ENCODE measurements at regions not wholly inside any gene's neighbourhood (a gene's known extent, or its start where the extent isn't known, plus 50 kb on each side); places are given as distances from the start of the nearest gene placed in this dataset.

DNA sequence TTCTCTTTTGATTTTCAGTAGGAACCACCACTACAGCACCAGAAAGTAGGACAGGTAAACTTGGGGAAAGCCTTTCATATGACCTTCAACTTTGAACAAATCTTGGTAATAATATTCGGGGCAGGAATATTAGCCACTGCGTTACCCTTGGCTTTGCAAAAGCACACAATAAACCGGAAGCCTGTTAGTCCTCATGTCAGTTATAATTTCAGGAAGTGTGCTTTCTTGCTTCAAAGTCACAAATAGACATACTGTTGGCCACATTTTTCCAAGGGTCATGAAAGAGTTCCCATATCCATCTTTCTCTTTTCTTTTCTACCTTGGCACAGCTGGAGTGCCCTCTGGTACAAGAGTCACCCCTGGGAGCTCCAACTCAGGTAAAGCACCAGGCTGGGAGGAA, 167.2 kb upstream of the CNTN1 start:
- H3K27ac ChIP-seq (ENCODE audit: low read depth in 1 of 2, low read length in 2 of 2) = peak overlapping the region in 1 of 2 donors; percentile 37
- no peaks in the 10 kb centered on the region for H3K9me3 ChIP-seq (replicated peaks in 1 of 2; ENCODE audit: control insufficient read depth in 1 of 2, insufficient read depth in 1 of 2, low read length in 2 of 2)
- DNase-seq = peak in 1 of 3 donors; percentile 3
- WGBS (ENCODE audit: insufficient coverage) = 24% methylated on average over 3 of the region's 3 CpGs
- no peaks in the 10 kb centered on the region for H3K27me3 ChIP-seq (ENCODE audit: control insufficient read depth in 2 of 2, insufficient read depth in 2 of 2, low read length in 2 of 2)
- H3K36me3 ChIP-seq (replicated peaks in 1 of 2; ENCODE audit: control insufficient read depth in 1 of 2, insufficient read depth in 2 of 2, low read length in 2 of 2) = no peaks in the 10 kb centered on the region
- peaks cover 11% of the 10 kb centered on the region for H3K4me1 Mint-ChIP-seq
- no peaks in the 10 kb centered on the region for H3K79me2 ChIP-seq (ENCODE audit: insufficient read depth, low read length)
- peaks cover under 1 to 12% (median 5%) of the 10 kb centered on the region in 7 donors for H3K9me3 Mint-ChIP-seq
- H3K4me3 Mint-ChIP-seq = peak overlapping the region in 1 of 2 donors; percentile 80
- no peak overlapping the region for H3K9ac ChIP-seq (ENCODE audit: insufficient read depth, low read length, poor library complexity, severe bottlenecking)
- H3K27me3 Mint-ChIP-seq (ENCODE audit: low read depth in 3 of 3) = peaks cover 0 to 2% (median 0%) of the 10 kb centered on the region in 3 donors
- H3K4me2 ChIP-seq (replicated peaks; ENCODE audit: extremely low read depth, low read length, poor library complexity, severe bottlenecking) = peak overlapping the region; percentile 26
- TF ChIP-seq, protein P1, sequence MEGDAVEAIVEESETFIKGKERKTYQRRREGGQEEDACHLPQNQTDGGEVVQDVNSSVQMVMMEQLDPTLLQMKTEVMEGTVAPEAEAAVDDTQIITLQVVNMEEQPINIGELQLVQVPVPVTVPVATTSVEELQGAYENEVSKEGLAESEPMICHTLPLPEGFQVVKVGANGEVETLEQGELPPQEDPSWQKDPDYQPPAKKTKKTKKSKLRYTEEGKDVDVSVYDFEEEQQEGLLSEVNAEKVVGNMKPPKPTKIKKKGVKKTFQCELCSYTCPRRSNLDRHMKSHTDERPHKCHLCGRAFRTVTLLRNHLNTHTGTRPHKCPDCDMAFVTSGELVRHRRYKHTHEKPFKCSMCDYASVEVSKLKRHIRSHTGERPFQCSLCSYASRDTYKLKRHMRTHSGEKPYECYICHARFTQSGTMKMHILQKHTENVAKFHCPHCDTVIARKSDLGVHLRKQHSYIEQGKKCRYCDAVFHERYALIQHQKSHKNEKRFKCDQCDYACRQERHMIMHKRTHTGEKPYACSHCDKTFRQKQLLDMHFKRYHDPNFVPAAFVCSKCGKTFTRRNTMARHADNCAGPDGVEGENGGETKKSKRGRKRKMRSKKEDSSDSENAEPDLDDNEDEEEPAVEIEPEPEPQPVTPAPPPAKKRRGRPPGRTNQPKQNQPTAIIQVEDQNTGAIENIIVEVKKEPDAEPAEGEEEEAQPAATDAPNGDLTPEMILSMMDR (IDR thresholded peaks at IDR 0.05) = no peak
- peak overlapping the region in 5 of 7 donors; percentile 4 to 54 (median 13) for H3K27ac Mint-ChIP-seq
- H3K4me1 ChIP-seq (ENCODE audit: control insufficient read depth in 1 of 2, insufficient read depth in 2 of 2, low read length in 2 of 2) = peaks cover 3 to 8% of the 10 kb centered on the region in 2 donors
- peaks cover 0 to 3% of the 10 kb centered on the region in 2 donors for H3K36me3 Mint-ChIP-seq
- no peaks in the 10 kb centered on the region for H4K20me1 ChIP-seq (ENCODE audit: insufficient read depth, low read length)
- peak overlapping the region in 1 of 3 experiments; percentile 49 for H3K4me3 ChIP-seq (replicated peaks in 1 of 3; ENCODE audit: low read depth in 2 of 3, low read length in 3 of 3)
- intact Hi-C loops (cut with micrococcal nuclease) = no loop called here
- peak overlapping the region; percentile 59 for H2AFZ ChIP-seq (ENCODE audit: insufficient read depth, low read depth, low read length, poor library complexity, severe bottlenecking)

DNA sequence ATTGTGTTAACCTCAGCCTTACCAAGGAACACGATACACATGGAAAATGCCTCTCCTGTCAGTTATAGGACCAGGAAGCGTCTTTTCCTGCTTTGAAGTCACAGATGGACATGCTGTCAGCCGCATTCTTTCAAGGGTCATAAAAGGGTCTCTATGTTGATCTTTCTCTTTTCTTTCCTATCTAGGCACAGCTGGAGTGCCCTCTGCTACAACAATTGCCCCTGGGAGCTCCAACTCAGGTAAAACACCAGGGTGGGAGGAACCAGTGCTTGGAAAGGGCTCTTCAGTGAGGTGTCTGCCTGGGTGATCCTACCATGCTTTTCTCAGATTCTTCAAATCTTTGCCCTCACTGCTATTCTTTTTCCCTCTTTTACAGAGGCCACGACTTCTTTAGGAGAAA, 157.4 kb upstream of the CNTN1 start:
- H3K9me3 ChIP-seq (replicated peaks in 1 of 2; ENCODE audit: control insufficient read depth in 1 of 2, insufficient read depth in 1 of 2, low read length in 2 of 2) = peaks cover 0 to 7% of the 10 kb centered on the region in 2 donors
- Mint-ChIP-seq H3K27me3 (ENCODE audit: low read depth in 3 of 3) (peaks cover 0 to under 1% (median 0%) of the 10 kb centered on the region in 3 donors), H3K27ac (no peak overlapping the region), H3K9me3 (peaks cover 0 to 6% (median 4%) of the 10 kb centered on the region in 7 donors), H3K4me3 (no peak overlapping the region), H3K36me3 (no peaks in the 10 kb centered on the region), H3K4me1 (no peaks in the 10 kb centered on the region)
- no peak overlapping the region for H3K4me2 ChIP-seq (replicated peaks; ENCODE audit: extremely low read depth, low read length, poor library complexity, severe bottlenecking)
- intact Hi-C loops (cut with micrococcal nuclease) = no loop called here
- H3K79me2 ChIP-seq (ENCODE audit: insufficient read depth, low read length) = no peaks in the 10 kb centered on the region
- no peaks in the 10 kb centered on the region for H3K27me3 ChIP-seq (ENCODE audit: control insufficient read depth in 2 of 2, insufficient read depth in 2 of 2, low read length in 2 of 2)
- no peaks in the 10 kb centered on the region for H3K4me1 ChIP-seq (ENCODE audit: control insufficient read depth in 1 of 2, insufficient read depth in 2 of 2, low read length in 2 of 2)
- no peak for DNase-seq
- no peak overlapping the region for H3K9ac ChIP-seq (ENCODE audit: insufficient read depth, low read length, poor library complexity, severe bottlenecking)
- WGBS (ENCODE audit: insufficient coverage) = 89% methylated on average over 3 of the region's 4 CpGs
- no peak overlapping the region for H3K4me3 ChIP-seq (replicated peaks in 1 of 3; ENCODE audit: low read depth in 2 of 3, low read length in 3 of 3)
- no peak overlapping the region for H2AFZ ChIP-seq (ENCODE audit: insufficient read depth, low read depth, low read length, poor library complexity, severe bottlenecking)
- no peaks in the 10 kb centered on the region for H3K36me3 ChIP-seq (replicated peaks in 1 of 2; ENCODE audit: control insufficient read depth in 1 of 2, insufficient read depth in 2 of 2, low read length in 2 of 2)
- no peak overlapping the region for H3K27ac ChIP-seq (ENCODE audit: low read depth in 1 of 2, low read length in 2 of 2)
- TF ChIP-seq, protein P1 (IDR thresholded peaks at IDR 0.05) = no peak
- H4K20me1 ChIP-seq (ENCODE audit: insufficient read depth, low read length) = no peaks in the 10 kb centered on the region

Measured in CD14-positive monocyte (primary cell).